Stimulated activated CD4-positive, alpha-beta T cell treated with anti-CD3 and anti-CD28 coated beads, Interleukin-12 subunit alpha, Interleukin-12 subunit beta, amount 100 ng/mL, for 48 hours (primary cell): ENCODE measurements at regions not wholly inside any gene's neighbourhood (a gene's known extent, or its start where the extent isn't known, plus 50 kb on each side); places are given as distances from the start of the nearest gene placed in this dataset.

Source experiments
- DNase-seq, 3 donors: peaks; one replicate each; pipeline ENCODE4 v3.0.0-alpha.2; 2020; ENCODE audit warnings: low read depth in 2 of 3, low spot score in 1 of 3

DNA sequence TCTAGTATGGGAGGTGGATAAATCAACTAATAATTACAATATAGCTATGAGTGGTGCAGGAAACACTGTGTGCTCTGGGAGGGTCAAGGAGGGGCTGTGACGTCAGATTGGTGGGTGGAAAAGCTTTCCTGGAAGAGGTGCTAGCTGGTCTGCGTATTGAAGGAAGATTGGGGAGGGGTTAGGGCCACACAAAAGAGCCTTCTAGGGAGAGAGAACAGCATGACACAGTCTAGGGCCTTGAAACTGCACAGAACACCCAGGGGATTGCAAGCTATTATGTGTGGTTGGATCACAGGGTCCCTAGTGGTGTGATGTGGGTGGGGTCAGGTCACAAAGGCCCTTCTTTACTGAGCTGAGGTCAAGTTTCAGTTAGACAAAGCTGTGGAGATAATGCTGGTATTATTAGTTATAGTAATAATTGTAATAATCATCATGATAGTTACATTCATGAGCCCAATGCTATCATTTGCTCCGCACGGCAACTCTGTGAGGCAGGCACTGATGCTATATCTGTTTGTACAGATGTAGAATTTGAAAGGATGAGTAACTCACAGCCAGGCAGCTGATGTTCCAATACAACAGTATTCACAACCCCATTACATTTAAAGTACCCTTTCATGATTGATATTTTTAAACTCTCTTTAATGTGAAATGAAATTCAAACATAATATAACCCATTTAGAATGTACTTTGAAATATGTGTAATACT lies 197.4 kb upstream of the IL12B start:
- DNase-seq = no peak

DNA sequence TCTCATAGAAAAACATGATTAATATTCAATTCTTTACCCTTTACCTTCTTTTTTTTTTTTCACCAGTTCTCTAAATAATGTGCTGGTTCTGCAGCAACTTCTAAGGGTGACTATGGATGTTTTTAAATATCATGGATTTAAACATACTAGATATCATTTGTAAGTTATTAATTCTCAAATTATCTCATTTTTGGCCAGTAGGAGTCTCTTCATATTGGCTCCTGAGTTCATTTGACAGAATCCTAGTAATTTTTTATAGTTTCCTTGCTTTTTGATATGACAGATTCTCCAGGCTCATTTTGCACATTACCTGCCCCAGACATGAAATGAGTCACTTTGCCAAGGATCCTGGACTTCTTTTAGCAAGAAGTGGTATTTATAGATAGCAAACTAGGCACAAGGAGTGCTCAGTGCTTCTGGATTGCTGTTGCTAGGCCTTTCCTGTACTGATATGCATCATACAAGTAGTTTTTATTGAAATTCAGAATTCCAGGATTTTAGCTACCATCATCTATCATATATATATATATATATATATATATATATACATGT lies 201.3 kb upstream of the IL12B start:
- DNase-seq = no peak

DNA sequence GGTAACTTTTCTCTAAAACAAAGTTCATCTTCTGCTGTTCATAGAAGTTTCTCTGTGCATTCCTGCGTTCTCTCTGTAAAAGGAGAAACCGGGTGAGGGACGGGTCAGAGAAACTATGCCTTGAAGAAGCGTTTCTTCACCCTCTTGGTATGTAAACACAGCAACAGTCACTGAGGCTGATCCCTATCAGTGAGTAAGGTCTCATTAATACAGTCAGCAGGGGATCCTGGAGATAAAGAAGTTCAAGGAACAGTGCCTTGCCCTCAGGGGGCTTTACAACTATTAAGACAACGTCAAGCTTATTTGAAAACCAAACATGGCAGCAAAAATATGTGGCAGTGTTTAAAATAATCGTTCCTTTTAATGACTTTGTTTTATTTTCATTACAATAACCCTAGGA lies 202.9 kb upstream of the IL12B start:
- no peak for DNase-seq

DNA sequence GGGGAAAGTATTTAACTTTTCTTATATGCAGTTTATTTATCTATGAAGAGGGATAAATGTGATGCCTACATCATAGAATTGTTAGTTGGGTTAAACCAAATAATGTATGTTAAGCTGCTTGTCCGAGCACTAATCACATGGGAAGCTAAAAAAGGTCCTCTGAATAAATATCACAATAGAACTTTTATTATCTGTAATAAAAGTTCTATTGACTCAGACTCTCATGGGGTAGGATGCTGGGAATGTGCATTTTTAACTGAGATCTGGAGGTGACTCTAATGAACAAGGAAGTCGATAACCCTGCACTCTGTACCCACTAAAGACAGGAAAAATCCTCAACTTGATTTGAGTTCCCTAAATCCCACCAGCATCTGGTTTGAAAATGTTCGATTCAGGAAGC lies 205.9 kb upstream of the IL12B start:
- DNase-seq = no peak

DNA sequence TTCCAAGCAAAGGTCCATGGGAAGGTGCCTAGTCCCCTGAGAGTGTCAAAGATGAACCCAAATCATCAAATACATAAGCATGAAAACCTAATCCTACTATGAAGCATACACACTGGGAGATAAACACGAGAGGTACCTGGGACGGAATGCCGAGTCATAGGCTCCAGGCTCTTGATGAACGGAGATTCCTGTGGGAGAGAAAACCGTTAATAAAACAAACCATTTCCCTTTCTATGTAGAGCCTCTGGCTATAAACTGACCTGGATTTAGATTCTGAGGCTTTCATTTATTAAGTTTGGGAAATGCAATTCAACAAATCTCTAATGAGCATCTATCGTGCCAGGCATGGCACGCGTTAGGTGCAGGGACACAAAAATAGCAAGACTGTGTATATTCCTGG lies 206.4 kb upstream of the IL12B start:
- DNase-seq = no peak

DNA sequence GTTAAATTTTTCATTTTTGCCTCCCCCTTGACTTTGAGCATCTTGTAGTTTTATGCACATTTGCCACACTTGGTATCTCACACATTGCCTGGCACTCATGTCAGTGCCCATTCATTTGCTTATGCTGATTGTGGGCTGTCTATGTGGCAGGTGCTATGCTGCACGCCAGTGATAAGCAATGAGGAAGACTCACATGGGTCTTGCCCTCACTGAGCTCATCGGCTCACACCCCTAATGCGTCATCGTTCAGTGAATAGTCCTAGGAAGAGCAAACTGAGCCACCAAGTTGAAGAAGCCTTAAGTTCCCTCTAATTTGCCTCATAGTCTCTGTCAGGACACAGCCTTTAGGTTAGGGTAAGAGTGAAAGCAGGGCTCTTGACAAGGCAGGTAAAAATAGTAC lies 209.4 kb upstream of the IL12B start:
- no peak for DNase-seq

DNA sequence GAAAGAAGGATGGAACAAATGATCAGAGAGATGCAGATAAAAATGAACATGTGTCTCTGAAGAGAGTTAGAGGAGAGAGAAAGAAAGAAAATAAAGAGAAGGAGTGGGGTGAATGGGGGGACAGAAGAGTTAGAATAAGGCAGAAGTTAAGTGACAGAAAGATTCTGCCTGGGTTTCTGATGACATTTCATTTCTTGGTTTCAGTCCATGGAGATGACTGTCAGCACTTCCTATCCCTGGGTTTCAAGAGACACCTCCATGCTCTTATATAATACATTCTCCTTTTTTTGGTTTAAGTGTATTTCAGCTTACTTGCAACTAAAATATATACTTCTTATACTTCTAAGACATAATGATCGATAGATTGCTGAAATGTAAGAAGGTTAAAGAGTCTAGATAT lies 213.0 kb upstream of the IL12B start:
- DNase-seq = no peak

DNA sequence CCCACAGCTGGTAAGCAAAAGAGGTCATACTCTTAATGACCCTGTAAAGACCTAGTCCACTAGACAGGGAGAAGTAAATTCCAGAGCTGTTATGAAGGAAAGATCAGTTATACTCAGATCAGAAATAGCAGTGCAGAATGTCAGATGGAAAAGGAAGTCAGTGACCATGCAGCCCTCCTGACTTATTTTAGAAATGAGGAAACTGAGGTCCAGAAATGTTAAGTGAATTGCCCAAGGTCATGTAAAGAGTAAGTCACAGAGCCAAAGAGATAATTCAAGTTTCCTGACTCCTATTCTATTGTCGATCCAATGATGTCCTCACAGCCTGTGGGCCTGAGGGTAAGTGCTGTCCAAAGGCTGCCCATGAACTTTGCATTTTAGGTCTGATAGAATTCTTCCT lies 214.9 kb upstream of the IL12B start:
- no peak for DNase-seq

DNA sequence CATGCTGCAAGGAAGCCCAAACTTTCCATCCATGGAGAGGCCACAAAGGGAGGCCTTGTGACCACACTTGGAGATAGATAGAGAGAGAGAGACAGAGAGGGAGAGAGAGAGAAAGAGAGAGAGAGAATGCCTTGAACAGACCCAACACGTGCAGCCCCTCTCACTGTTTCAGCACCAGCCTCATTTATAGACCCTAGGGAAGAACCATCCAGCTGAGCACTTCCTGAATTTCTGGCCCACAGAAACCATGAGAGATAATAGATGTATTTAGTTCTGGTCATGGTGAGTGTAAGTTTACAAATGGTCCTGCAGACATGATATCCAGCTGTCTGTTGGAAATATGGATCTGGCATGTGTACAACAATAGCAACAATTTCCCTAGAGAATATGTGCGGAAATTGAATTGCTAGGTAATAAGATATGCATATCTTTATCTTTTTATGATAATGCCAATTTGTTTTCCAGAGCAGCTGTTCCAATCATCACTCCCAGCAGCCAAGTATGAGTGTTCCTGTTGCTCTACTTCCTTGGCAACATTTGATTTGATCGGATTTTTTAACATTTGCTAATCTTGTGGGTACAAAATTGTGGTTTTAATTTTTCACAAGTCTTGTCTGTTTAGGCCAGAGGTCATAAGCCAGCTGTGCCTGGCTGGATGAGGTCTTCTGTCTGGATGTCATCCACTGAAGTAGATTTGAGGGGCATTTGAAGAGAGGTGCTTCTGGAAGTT lies 217.3 kb upstream of the IL12B start:
- no peak for DNase-seq

DNA sequence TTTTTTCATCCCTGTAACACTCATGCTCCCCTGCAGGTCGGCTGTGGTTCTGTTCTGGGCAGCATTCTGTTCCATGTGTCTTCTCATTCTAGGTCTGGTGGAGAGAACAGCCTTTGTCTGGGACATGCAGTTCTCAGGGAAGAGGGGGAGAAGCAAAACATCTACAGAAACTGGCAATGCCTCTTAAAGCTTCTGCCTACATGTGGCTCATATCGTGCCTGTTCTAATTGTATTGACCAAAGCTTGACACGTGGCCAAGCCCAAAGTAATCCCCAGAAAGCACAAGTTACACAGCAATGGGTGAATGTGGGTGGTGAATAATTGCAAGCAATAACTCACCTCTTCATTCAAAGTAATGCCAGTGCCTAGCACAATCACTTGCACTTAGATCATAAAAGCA lies 218.2 kb upstream of the IL12B start:
- no peak for DNase-seq

DNA sequence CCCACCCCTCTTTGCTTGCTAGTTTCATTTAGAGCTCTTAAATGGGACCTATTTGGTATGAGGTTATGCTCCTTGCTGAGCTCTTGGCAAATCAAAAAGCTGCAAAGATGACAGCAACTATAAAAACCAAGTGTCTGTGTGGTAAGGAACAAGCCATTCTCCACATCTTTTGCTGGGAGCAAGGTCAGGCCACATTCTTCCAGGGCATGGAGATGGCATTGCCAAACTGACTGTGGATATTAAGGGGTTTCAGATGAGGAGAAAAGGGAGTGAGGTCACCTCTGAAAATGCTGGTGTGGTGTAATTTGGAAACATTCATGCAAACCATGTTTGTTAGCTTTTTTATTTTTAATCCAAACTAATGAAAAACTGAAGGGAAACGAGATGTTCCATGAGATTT lies 218.8 kb upstream of the IL12B start:
- no peak for DNase-seq

DNA sequence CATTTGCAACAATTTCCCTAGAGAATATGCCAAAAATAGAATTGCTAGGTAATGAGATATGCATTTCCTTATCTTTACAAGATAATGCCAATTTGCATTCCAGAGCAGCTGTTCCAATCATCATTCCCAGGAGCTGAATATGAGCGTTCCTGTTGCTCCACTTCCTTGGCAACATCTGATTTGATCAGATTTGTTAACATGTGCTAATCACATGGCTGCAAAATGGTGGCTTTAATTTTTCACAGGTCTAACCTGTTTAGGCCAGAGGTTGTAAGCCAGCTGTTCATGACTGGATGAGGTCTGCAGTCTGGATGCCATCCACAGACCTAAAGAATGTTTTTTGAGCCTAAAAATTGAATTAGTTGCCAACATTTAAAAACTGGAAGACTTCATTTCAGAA lies 220.7 kb upstream of the IL12B start:
- DNase-seq = no peak

DNA sequence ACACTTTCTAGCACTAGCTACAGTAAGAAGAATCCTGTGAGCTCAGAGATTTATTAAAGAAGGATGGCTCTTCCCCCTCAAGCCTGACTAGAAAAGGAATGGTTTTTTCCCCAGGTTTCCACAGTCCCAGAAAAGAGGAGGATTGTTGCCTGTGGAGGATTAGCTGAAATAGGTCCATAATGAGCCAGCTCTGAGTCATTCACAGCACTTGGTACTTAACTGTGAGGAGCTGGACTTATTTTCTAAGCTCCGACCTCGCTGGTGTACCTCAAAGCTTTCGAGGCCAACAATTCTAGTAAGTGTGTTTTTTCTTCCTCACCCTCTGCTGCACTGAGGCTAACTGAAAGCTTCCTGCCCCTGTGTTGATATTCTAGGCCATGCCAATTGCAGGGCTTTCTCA lies 222.5 kb upstream of the IL12B start:
- DNase-seq = no peak

DNA sequence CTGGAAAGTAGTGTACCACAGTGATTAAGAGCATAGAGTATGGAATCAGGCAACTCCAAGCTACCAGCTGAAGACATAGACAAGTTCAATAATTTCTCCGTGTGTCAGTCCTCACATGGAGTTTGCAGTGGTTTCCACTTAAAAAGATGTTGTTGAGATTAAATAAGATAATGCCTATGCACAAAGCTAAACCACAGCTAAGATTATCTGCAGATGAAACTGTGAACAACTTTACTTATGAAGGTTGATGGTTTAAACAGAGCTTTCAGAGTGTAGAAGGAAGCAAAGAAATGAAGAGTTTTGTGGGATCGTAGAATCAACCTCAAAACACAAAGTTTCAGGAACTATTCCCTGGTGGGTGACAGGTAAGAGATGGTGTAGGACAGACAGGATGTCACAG lies 223.5 kb upstream of the IL12B start:
- no peak for DNase-seq

DNA sequence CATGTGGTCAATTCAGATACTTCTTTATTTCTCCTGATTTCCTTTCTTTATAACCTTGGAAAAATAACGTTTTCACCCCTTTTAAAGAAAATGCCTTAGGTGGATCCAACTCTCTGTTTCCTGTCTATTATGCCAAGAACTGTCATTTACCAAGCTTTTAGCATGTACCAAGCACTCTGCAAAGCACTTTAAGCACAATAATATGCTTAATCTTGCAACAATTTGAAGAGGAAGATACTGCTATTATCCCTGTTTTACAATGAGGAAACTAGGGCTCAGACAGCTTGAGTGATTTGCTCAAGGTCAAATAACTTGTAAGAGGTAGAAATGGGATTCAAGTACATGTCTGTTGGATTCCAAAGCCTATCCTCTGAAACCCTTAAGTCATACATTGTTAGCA lies 224.8 kb upstream of the IL12B start:
- DNase-seq = no peak

DNA sequence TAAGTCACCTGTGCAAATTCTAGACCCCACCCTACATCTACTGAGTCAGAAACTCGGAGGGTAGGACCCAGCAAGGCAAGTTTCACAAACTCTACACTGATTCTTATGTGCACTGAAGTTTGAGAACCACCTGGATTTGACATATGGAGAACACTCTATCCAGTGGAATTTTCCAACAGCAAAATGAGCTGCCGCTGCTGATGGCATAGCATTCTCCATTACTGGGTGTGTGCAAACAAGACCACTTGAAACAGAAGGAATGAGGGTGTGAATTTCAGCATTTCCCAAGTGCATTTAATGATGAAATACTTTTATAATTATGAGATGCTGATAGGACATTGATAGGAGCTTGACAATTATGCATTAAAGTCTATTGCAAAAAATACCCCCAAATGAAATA lies 229.1 kb upstream of the IL12B start:
- no peak for DNase-seq

DNA sequence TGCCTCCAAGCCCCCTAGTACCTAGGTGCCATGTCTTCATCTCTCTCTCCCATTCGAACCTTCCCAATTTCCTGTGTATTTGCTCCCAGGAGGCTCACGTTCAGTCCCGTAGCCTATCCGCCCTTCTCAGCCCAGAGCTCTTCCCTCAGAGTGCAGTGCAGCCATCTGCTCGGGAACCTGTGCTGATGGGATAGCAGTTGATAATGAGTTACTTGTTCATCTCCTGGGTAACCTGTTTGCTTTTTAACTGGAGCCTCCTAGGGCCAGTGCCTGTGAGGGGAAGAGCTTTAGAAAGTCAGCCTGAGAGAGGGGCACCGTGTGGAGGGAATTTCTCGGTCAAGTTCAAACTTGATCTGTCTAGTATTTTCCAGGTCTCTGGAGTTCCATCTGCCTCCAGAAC lies 229.8 kb upstream of the IL12B start:
- DNase-seq = no peak

DNA sequence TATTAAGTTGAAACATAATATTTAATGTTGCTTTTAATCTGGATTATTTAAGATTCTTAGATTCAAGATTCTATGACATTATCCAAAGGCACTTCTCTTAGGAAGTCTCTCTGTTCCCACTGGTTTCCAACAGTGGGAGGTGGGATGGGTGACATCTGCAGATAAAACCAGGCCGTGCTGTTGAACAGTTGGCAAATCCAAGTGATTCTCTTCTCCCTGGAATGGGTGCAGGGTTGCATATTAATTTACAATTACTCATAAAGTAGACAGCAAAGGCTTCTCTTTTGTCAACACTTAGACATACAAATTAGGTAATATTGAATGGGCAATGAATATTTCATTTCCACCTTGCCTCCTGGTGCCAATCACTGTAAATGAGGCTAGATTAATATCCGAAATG lies 233.7 kb upstream of the IL12B start:
- no peak for DNase-seq

DNA sequence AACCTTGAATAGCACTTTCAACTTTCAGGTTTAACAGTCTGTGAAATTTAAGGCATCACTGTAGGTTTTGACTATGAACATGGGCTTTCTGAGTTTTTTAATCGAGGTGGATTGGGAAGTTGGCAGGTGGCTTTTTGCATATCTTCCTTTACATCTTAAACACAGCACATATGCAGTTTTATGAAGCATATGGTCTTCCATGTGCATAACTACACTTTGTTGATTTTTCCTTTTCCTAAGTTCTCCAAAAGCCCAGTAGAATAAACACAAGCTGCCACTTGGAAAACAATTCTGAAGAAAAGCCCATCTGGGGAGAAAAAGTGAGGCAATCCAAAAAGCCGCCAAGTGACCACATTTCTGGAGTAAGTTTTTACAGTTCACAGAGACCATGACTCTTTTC lies 236.5 kb upstream of the IL12B start:
- DNase-seq = no peak

DNA sequence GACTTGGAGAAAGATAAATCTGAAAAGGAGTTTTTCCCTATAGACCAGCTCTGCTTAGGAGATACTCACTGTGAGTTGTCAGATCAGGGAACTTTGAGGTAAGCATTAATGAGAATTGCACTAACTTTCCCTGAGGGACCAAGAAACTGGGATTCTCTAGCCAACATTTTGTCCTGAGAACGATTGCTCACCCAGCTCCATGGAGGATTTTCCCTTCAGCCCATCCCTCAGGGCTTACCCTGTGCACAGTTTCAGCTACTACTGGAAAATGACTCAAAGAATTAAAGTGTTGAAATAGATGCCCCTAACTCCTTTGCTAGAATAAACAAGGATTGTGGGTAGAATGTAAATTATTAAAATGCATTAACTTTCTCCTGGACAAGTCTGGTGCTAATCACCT lies 237.2 kb upstream of the IL12B start:
- DNase-seq = no peak

DNA sequence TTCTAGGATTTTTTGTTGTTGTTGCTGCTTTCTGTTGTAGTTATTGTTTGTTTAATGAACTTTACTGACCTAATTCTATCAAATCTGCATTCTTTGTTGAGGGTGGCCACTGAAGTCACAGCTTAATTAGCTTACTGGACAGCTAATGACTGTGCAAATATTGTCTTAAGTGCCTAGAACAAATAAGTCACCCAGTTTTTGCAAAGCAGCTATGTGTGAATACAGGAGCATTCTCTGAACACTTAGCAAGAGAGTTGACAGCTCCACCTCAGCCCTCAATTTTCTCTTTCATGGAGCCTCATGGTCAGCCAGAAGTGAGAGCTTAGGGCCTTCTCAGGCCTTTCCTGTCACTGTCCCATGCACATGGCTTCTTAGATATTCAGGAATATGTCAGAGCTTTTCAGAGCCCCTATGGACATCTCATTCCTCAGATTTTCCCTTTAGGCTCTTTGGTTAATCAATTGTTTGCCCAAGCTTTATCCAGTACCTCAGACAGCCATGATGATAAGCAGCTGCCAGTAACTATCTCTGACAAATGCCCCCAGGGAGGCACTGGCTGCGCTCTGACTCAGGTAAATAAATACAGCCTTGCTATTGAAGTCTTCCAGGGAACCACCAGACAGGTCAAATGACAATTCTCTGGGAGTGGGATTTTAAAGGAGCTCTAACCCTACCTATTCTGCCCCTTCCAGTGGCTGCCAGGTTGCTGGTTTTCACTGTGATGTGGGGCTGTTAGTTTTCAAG lies 241.4 kb upstream of the IL12B start:
- DNase-seq = no peak

DNA sequence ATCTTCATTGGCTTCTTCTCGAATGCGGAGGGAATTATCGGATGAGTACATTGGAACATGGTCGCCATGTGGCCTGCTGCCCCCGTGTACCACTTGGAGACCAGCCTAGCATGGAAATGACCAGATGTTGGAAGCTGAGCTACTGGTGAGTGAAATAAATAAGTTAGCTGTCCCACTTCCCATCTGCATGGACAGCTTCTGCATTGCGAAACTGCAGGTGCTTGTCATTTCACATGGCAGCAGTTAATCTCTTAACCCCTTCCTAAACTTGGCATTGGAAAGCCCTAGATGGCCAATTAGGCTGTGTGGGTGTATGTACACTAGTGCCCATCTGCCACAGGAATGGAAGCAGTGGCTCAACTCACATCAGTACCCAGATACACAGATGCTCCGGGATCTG lies 246.6 kb upstream of the IL12B start:
- DNase-seq = no peak
